ENCODE measurements at regions not wholly inside any gene's neighbourhood (a gene's known extent, or its start where the extent isn't known, plus 50 kb on each side); places are given as distances from the start of the nearest gene placed in this dataset.

DNA sequence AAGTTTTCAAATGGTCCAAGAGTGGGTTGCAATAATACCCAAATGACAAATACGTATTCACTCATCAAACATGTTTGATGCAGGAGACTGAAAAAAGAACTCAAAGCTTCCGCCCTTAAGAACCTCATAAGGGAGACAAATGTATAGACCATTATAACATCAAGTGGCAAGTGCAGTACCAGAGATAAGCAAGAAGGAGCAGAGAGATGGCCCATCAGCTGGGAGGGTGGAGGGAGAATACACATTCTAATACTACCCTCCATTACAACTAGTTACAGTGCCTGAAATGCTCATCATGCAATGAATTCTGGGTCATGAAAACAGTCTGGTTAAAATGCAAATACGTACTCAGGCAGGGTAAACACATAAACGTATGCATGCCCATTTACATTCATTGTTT, 304.0 kb downstream of the SHQ1 start:
- Histone ChIP-seq H3K4me3 (ENCODE audit: low read depth in 1 of 2, low read length in 2 of 2) (no peak overlapping the region), H3K4me1 (ENCODE audit: control insufficient read depth in 1 of 2, insufficient read depth in 2 of 2, low read length in 2 of 2) (no peaks in the 10 kb centered on the region)

DNA sequence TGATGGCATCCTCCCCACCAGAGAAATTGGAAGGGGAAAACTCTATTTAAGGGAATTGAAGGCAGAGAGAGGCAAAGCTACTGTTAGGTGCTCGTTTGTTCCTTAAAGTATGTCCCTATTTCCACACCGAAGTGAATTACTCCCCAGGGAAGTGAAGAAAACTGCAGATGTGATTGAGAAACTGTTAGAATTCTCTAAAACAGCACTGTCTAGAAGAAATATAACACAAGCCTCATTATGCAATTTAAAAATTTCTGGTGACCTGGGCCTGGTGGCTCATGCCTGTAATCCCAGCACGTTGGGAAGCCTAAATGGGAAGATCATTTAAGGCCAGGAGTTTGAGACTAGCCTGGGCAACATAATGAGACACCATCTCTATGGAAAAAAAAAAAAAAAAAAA, 305.0 kb downstream of the SHQ1 start:
- no peak overlapping the region for H3K4me3 ChIP-seq (ENCODE audit: low read depth in 1 of 2, low read length in 2 of 2)
- H3K27me3 ChIP-seq (ENCODE audit: low read depth, low read length), result no peaks in the 10 kb centered on the region
- H3K4me1 ChIP-seq (ENCODE audit: control insufficient read depth in 1 of 2, insufficient read depth in 2 of 2, low read length in 2 of 2), result no peaks in the 10 kb centered on the region
- no peak overlapping the region for H3K27ac ChIP-seq (ENCODE audit: low read length)
- H3K9me3 ChIP-seq (ENCODE audit: control insufficient read depth in 1 of 2, low read length in 2 of 2), result no peaks in the 10 kb centered on the region
- no peaks in the 10 kb centered on the region for H3K36me3 ChIP-seq (ENCODE audit: control insufficient read depth in 1 of 2, insufficient read depth in 2 of 2, low read length in 2 of 2)

More for the DNA sequence above, 304.0 kb downstream of the SHQ1 start:
- Histone ChIP-seq H3K27me3 (ENCODE audit: low read depth, low read length) (no peaks in the 10 kb centered on the region), H3K9me3 (ENCODE audit: control insufficient read depth in 1 of 2, low read length in 2 of 2) (no peaks in the 10 kb centered on the region), H3K27ac (ENCODE audit: low read length) (no peak overlapping the region), H3K36me3 (ENCODE audit: control insufficient read depth in 1 of 2, insufficient read depth in 2 of 2, low read length in 2 of 2) (no peaks in the 10 kb centered on the region)

DNA sequence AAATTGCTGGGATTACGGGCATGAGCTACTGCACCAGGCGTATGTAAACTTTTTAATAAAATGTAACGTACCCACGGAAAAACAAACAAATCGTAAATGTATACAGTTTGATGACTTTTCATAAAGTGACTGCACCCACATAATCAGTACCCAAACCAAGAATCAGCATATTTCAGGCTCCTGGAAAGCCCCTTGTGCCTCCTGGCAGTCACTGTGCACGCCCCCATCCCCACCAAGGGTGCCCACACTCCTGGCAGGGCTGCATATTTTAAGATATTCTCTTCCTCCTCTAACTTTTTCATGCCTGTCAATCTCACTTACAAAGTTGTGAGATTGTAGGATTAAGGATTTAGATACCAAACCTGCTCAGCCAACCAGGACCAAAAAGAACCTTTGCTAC, 305.5 kb downstream of the SHQ1 start:
- Histone ChIP-seq H3K9me3 (ENCODE audit: control insufficient read depth in 1 of 2, low read length in 2 of 2) (no peaks in the 10 kb centered on the region), H3K4me3 (ENCODE audit: low read depth in 1 of 2, low read length in 2 of 2) (no peak overlapping the region), H3K4me1 (ENCODE audit: control insufficient read depth in 1 of 2, insufficient read depth in 2 of 2, low read length in 2 of 2) (no peaks in the 10 kb centered on the region), H3K27ac (ENCODE audit: low read length) (no peak overlapping the region), H3K27me3 (ENCODE audit: low read depth, low read length) (no peaks in the 10 kb centered on the region), H3K36me3 (ENCODE audit: control insufficient read depth in 1 of 2, insufficient read depth in 2 of 2, low read length in 2 of 2) (no peaks in the 10 kb centered on the region)

DNA sequence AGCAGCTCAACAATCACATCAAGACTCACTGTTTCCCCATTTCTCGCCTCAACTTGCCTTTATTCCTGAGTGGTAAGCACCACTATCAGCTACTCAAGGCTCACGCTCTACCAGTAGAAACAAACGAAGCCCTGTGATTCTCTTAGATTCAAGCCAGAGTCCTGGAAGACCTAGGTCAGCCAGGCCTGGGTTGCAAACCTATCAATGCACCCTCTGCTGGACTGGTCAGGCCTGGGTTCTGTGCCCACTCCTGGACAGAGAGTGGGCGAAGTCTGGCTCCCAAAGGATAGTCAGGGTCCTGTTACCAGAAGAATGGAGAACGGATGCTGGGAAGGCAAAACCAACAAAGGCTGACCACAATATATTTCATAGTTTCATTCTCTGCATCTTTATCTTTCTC, 308.4 kb downstream of the SHQ1 start:
- no peaks in the 10 kb centered on the region for H3K36me3 ChIP-seq (ENCODE audit: control insufficient read depth in 1 of 2, insufficient read depth in 2 of 2, low read length in 2 of 2)
- no peaks in the 10 kb centered on the region for H3K4me1 ChIP-seq (ENCODE audit: control insufficient read depth in 1 of 2, insufficient read depth in 2 of 2, low read length in 2 of 2)
- no peaks in the 10 kb centered on the region for H3K9me3 ChIP-seq (ENCODE audit: control insufficient read depth in 1 of 2, low read length in 2 of 2)
- no peak overlapping the region for H3K4me3 ChIP-seq (ENCODE audit: low read depth in 1 of 2, low read length in 2 of 2)
- no peaks in the 10 kb centered on the region for H3K27me3 ChIP-seq (ENCODE audit: low read depth, low read length)
- H3K27ac ChIP-seq (ENCODE audit: low read length), result no peak overlapping the region

DNA sequence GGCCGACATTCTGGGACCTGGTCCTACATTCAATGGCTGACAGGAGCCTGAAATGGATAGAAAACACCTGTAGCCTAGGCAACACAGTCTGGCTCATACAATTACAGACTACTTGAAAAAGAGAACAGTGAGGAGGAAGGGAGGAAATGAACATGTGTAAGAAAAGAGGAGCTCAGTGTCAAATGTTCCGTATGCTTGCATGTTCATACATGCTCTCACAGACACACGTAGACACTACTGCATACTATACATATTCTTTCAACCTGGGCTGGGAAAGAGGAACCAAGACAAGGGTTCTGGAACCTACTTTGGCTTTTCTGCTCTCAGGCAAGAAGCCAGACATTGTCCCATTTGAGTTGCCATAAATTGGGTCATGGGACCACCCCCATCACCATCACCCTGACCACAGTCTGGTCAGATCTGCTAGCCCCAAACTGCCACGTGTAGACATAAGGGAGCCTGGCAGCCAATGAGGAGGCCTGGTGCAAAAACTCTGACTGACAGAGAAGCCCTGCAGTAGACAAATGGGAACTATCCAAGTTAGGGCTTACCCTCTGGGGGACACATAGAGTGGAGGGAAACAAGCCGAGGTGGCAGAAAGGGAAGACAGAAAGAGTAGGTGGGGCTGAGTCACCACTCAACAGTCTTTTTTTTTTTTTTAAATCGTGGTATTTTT, 310.0 kb downstream of the SHQ1 start:
- Histone ChIP-seq H3K4me3 (ENCODE audit: low read depth in 1 of 2, low read length in 2 of 2) (no peak overlapping the region), H3K4me1 (ENCODE audit: control insufficient read depth in 1 of 2, insufficient read depth in 2 of 2, low read length in 2 of 2) (no peaks in the 10 kb centered on the region), H3K27me3 (ENCODE audit: low read depth, low read length) (no peaks in the 10 kb centered on the region), H3K27ac (ENCODE audit: low read length) (no peak overlapping the region), H3K36me3 (ENCODE audit: control insufficient read depth in 1 of 2, insufficient read depth in 2 of 2, low read length in 2 of 2) (no peaks in the 10 kb centered on the region), H3K9me3 (ENCODE audit: control insufficient read depth in 1 of 2, low read length in 2 of 2) (no peaks in the 10 kb centered on the region)

DNA sequence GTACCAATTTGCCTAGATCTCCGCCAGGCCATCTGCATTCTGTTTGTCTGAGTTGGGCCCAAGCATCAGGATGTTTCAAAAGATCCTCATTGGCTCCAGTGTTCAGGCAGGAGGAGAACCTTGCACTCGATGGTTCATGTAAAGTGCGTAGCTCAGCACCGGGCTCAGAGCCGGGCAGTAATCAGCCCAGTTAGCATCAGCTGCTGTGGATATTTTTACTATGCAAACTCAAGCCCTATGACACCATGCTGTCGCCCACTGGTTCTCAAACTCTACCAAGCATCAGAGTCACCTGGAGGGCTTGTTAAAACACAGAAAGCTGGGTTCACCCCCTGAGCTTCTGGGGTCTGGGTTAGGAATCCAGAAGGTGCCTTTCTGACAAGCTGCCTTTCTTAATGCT, 310.8 kb downstream of the SHQ1 start:
- H3K9me3 ChIP-seq (ENCODE audit: control insufficient read depth in 1 of 2, low read length in 2 of 2), result no peaks in the 10 kb centered on the region
- H3K4me1 ChIP-seq (ENCODE audit: control insufficient read depth in 1 of 2, insufficient read depth in 2 of 2, low read length in 2 of 2), result no peaks in the 10 kb centered on the region
- H3K4me3 ChIP-seq (ENCODE audit: low read depth in 1 of 2, low read length in 2 of 2), result no peak overlapping the region
- H3K27ac ChIP-seq (ENCODE audit: low read length), result no peak overlapping the region
- no peaks in the 10 kb centered on the region for H3K27me3 ChIP-seq (ENCODE audit: low read depth, low read length)
- H3K36me3 ChIP-seq (ENCODE audit: control insufficient read depth in 1 of 2, insufficient read depth in 2 of 2, low read length in 2 of 2), result no peaks in the 10 kb centered on the region

DNA sequence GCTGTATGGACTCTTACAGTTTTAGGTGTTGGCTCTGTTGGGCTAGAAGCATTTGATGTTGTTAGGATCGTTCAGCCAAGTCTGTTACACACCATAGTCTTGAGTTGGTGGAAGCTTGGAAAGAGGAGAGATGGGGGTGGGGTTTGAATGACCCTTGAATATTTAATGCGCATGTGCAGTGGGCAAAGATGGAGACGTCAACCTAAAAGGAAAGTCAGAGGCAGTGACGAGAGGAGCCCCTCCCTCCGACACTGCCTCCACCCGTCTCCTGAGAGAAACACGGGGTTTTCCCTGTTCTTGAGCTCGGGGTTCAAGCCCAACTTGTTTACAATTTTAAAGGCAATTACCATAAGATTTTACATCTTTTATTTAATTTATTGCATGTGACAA, 311.4 kb downstream of the SHQ1 start:
- Histone ChIP-seq H3K4me3 (ENCODE audit: low read depth in 1 of 2, low read length in 2 of 2) (no peak overlapping the region), H3K27ac (ENCODE audit: low read length) (no peak overlapping the region), H3K4me1 (ENCODE audit: control insufficient read depth in 1 of 2, insufficient read depth in 2 of 2, low read length in 2 of 2) (no peaks in the 10 kb centered on the region), H3K27me3 (ENCODE audit: low read depth, low read length) (no peaks in the 10 kb centered on the region), H3K36me3 (ENCODE audit: control insufficient read depth in 1 of 2, insufficient read depth in 2 of 2, low read length in 2 of 2) (no peaks in the 10 kb centered on the region), H3K9me3 (ENCODE audit: control insufficient read depth in 1 of 2, low read length in 2 of 2) (no peaks in the 10 kb centered on the region)

DNA sequence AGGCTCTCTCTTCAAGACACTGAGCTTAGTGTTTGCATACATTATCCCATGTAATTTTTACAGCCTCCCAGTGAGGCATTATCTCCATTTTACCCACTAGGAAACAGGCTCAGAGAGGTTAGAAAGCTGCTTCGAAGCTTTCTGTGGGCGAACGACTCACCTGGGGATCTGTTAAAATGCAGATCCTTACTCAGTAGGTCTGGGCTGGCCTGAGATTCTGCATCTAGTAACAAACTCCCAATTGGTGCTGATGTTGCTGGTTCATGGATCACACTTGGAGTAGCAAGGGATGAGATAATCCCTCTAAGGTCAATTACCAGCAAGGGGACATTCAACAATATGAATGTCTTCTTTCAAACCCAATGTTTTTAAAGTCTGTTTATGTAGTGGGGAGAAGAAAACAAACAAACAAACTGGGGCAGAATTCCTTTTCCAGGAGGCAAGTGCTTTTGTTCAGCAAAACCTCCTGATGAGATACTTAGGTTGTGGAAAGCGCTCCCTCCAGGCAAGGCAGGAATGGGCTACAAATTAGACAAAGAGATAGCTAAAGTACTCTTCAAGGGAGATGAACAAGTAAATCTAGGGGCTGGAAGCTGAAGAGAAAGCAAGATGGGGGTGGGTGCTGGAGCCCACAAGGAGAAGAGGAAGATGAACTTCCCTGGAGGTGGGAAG, 311.9 kb downstream of the SHQ1 start:
- Histone ChIP-seq H3K27me3 (ENCODE audit: low read depth, low read length) (no peaks in the 10 kb centered on the region), H3K27ac (ENCODE audit: low read length) (no peak overlapping the region), H3K9me3 (ENCODE audit: control insufficient read depth in 1 of 2, low read length in 2 of 2) (no peaks in the 10 kb centered on the region), H3K36me3 (ENCODE audit: control insufficient read depth in 1 of 2, insufficient read depth in 2 of 2, low read length in 2 of 2) (no peaks in the 10 kb centered on the region), H3K4me3 (ENCODE audit: low read depth in 1 of 2, low read length in 2 of 2) (no peak overlapping the region), H3K4me1 (ENCODE audit: control insufficient read depth in 1 of 2, insufficient read depth in 2 of 2, low read length in 2 of 2) (no peaks in the 10 kb centered on the region)

DNA sequence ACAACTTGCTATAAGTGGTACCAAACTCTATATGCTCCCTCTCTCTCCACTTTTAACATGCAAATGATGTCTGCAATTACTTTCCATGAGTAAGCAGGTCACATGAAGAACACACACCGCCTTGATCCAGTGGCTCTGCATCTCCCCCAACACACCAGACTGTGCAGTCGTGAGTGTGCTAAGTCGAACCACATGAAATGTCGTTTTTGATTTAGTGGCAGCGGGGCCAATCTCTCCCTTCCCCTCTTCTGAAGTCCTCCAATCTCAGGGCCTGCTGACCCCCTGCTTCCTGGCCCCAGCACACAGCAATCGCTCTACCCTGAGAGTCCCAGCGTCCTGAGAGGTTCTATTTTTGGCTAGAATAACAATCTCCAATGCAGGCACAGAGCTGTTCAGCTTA, 312.5 kb downstream of the SHQ1 start:
- Histone ChIP-seq H3K27ac (ENCODE audit: low read length) (no peak overlapping the region), H3K36me3 (ENCODE audit: control insufficient read depth in 1 of 2, insufficient read depth in 2 of 2, low read length in 2 of 2) (no peaks in the 10 kb centered on the region), H3K27me3 (ENCODE audit: low read depth, low read length) (no peaks in the 10 kb centered on the region), H3K9me3 (ENCODE audit: control insufficient read depth in 1 of 2, low read length in 2 of 2) (no peaks in the 10 kb centered on the region), H3K4me3 (ENCODE audit: low read depth in 1 of 2, low read length in 2 of 2) (no peak overlapping the region), H3K4me1 (ENCODE audit: control insufficient read depth in 1 of 2, insufficient read depth in 2 of 2, low read length in 2 of 2) (no peaks in the 10 kb centered on the region)

DNA sequence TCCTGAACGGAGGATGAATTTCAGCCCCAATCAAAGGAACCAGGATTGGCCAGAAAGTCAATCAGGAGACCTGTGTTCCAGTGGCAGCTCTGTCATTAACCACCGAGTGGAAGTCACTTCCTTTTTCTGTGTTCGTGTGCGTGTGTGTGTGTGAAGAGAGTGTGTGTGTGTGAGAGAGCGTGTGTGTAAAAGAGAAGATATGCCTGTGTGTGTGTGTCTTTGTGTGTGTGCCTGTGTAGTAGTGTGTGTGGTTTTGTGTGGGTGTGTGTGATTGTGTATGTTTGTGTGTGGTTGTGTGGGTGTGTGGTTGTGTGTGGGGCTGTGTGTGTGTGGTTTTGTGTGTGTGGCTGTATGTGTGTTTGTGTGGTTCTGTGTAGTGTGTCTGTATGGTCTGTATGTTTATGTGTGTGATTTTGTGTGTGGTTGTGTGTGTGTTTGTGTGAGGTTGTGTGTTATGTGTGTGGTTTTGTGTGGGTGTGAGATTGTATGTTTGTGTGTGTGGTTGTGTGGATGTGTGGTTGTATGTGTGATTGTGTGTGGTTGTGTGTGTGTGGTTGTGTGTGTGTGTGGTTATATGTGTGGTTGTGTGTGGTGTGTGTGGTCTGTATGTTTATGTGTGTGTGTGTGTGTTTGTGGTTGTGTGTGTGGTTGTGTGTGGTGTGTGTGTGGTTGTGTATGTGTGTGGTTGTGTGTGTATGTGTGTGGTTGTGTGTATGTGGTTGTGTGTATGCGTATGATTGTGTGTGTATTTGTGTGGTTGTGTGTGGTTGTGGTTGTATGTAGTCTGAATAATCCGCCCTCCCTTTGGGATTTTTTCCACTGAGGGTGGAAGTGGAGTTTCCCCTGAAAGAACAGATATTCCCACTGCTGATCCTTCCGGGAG, 314.4 kb downstream of the SHQ1 start:
- Histone ChIP-seq H3K9me3 (ENCODE audit: control insufficient read depth in 1 of 2, low read length in 2 of 2) (no peaks in the 10 kb centered on the region), H3K27me3 (ENCODE audit: low read depth, low read length) (no peaks in the 10 kb centered on the region), H3K4me1 (ENCODE audit: control insufficient read depth in 1 of 2, insufficient read depth in 2 of 2, low read length in 2 of 2) (no peaks in the 10 kb centered on the region), H3K4me3 (ENCODE audit: low read depth in 1 of 2, low read length in 2 of 2) (no peak overlapping the region), H3K36me3 (ENCODE audit: control insufficient read depth in 1 of 2, insufficient read depth in 2 of 2, low read length in 2 of 2) (no peaks in the 10 kb centered on the region), H3K27ac (ENCODE audit: low read length) (no peak overlapping the region)

DNA sequence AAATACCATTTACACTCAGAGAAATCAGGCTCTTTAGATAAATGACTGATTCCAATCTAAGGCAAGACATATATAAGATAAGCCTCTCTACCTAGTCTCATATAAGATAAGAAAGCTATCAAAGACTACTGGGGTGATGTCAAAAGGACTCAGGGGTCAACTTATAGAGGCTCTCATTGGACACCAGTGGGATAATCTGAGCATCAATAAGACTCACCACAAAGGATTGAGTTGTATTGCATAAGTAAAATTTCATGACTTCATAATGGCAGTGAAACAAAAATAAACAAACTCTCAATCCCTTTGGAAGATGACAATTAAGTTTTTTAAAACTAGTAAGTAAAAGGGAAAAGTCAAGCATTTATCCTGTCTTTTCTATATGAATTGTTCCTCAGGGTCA, 317.8 kb downstream of the SHQ1 start:
- Histone ChIP-seq H3K4me1 (ENCODE audit: control insufficient read depth in 1 of 2, insufficient read depth in 2 of 2, low read length in 2 of 2) (no peaks in the 10 kb centered on the region), H3K27ac (ENCODE audit: low read length) (no peak overlapping the region), H3K36me3 (ENCODE audit: control insufficient read depth in 1 of 2, insufficient read depth in 2 of 2, low read length in 2 of 2) (no peaks in the 10 kb centered on the region), H3K9me3 (ENCODE audit: control insufficient read depth in 1 of 2, low read length in 2 of 2) (no peaks in the 10 kb centered on the region), H3K27me3 (ENCODE audit: low read depth, low read length) (no peaks in the 10 kb centered on the region), H3K4me3 (ENCODE audit: low read depth in 1 of 2, low read length in 2 of 2) (no peak overlapping the region)
